Endodermal cell (in vitro differentiated cells): ENCODE measurements at regions not wholly inside any gene's neighbourhood (a gene's known extent, or its start where the extent isn't known, plus 50 kb on each side); places are given as distances from the start of the nearest gene placed in this dataset.

Source experiments
- DNase-seq: peaks from one replicate; pipeline ENCODE4 v3.0.0-alpha.2; 2017
- H3K27ac ChIP-seq: 2 replicates; pipeline ENCODE4 v1.5.1; 2013; ENCODE audit warnings: mild to moderate bottlenecking, low read depth, low read length, moderate library complexity
- H3K27me3 ChIP-seq: 2 replicates; pipeline ENCODE4 v1.6.1; 2013; ENCODE audit warnings: mild to moderate bottlenecking, low read length, moderate library complexity; ENCODE audit not compliant: insufficient read depth, control insufficient read depth, poor library complexity, severe bottlenecking
- H3K36me3 ChIP-seq: 2 replicates; pipeline ENCODE4 v1.7.0; 2013; ENCODE audit warnings: mild to moderate bottlenecking, low read length, moderate library complexity; ENCODE audit not compliant: control insufficient read depth, insufficient read depth
- H3K4me1 ChIP-seq: one replicate; pipeline ENCODE4 v1.7.0; 2013; ENCODE audit warnings: low read length; ENCODE audit not compliant: control insufficient read depth, insufficient read depth
- H3K4me3 ChIP-seq: 2 replicates; pipeline ENCODE4 v1.5.1; 2013; ENCODE audit warnings: mild to moderate bottlenecking, low read length, moderate library complexity
- H3K9ac ChIP-seq: 2 replicates; pipeline ENCODE4 v1.6.1; 2013; ENCODE audit warnings: mild to moderate bottlenecking, low read length, moderate library complexity; ENCODE audit not compliant: poor library complexity, severe bottlenecking; ENCODE audit errors: extremely low read depth
- H3K9me3 ChIP-seq: 2 replicates; pipeline ENCODE4 v1.6.1; 2013; ENCODE audit warnings: mild to moderate bottlenecking, low read length, moderate library complexity; ENCODE audit not compliant: control insufficient read depth
- H3K27ac Mint-ChIP-seq: 2 replicates; pipeline ENCODE4 v1.8.0; 2020; ENCODE audit warnings: mixed read lengths
- H3K27me3 Mint-ChIP-seq: 2 replicates; pipeline ENCODE4 v1.8.0; 2021; ENCODE audit warnings: mild to moderate bottlenecking, mixed read lengths; ENCODE audit not compliant: insufficient read depth
- H3K36me3 Mint-ChIP-seq: 2 replicates; pipeline ENCODE4 v1.8.0; 2020; ENCODE audit warnings: low read depth, mixed read lengths
- H3K4me1 Mint-ChIP-seq: 2 replicates; pipeline ENCODE4 v1.8.0; 2020; ENCODE audit warnings: mixed read lengths
- H3K4me3 Mint-ChIP-seq: 2 replicates; pipeline ENCODE4 v1.8.0; 2020; ENCODE audit warnings: mild to moderate bottlenecking, moderate library complexity, mixed read lengths
- H3K9me3 Mint-ChIP-seq: 2 replicates; pipeline ENCODE4 v1.8.0; 2020; ENCODE audit warnings: mild to moderate bottlenecking, mixed read lengths
- WGBS, 2 experiments: methylation state at CpG; one replicate each; pipeline versions ENCODE4 v1.1.5 to v1.1.7; 2013; ENCODE audit warnings: missing lambda C conversion rate in 2 of 2, mixed read lengths in 1 of 2; ENCODE audit not compliant: insufficient coverage in 1 of 2, insufficient read length in 1 of 2; 5-methylcytosine and 5-hydroxymethylcytosine counted together
- TF ChIP-seq, protein P1 (sequence below): fragments of 200-600 bp; sonication (generic); conservative IDR thresholded peaks from 2 replicates; pipeline ENCODE4 v1.5.0; 2021; ENCODE audit warnings: antibody characterized with exemption, mild to moderate bottlenecking

- Mint-ChIP-seq H3K4me1 (peaks cover 2% of the 10 kb centered on the region), H3K9me3 (no peaks in the 10 kb centered on the region), H3K4me3 (no peak overlapping the region), H3K27me3 (no peaks in the 10 kb centered on the region), H3K36me3 (no peaks in the 10 kb centered on the region), H3K27ac (no peak overlapping the region)
- no peaks in the 10 kb centered on the region for H3K27me3 ChIP-seq
- peaks cover 3% of the 10 kb centered on the region for H3K4me1 ChIP-seq
- no peaks in the 10 kb centered on the region for H3K36me3 ChIP-seq
- H3K9ac ChIP-seq, result no peak overlapping the region
- TF ChIP-seq, protein P1, sequence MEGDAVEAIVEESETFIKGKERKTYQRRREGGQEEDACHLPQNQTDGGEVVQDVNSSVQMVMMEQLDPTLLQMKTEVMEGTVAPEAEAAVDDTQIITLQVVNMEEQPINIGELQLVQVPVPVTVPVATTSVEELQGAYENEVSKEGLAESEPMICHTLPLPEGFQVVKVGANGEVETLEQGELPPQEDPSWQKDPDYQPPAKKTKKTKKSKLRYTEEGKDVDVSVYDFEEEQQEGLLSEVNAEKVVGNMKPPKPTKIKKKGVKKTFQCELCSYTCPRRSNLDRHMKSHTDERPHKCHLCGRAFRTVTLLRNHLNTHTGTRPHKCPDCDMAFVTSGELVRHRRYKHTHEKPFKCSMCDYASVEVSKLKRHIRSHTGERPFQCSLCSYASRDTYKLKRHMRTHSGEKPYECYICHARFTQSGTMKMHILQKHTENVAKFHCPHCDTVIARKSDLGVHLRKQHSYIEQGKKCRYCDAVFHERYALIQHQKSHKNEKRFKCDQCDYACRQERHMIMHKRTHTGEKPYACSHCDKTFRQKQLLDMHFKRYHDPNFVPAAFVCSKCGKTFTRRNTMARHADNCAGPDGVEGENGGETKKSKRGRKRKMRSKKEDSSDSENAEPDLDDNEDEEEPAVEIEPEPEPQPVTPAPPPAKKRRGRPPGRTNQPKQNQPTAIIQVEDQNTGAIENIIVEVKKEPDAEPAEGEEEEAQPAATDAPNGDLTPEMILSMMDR, result no peak
- H3K27ac ChIP-seq, result no peak overlapping the region
- H3K4me3 ChIP-seq, result no peak overlapping the region
- WGBS, 2 experiments, result 86 to 88% methylated on average over 1 to 4 of the region's 4 CpGs
- H3K9me3 ChIP-seq, result no peaks in the 10 kb centered on the region
- DNase-seq, result no peak
These were observed 245.7 kb upstream of the RND3 start for GRCh38 chr2:150733051-150733618.

DNA sequence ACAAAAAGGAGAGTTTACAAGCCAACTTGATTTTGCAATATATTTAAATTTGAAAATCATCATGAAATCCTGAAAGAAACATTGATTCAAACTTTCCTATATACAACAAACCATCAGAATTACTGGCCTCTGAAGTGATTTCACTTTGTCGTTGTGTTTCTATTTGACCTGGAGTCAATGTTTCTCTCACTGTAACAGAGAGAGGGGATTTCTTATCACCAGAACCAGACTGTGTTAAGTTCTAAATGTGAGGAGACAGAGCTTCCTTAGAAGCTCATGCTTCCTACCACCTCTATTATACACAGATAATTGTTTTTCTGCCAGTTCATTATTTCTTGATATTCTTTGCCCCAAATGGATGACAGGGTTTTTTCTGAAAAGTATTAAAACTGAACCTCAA is 245.0 kb upstream of the RND3 start:
- Mint-ChIP-seq H3K27ac (no peak overlapping the region), H3K9me3 (no peaks in the 10 kb centered on the region), H3K4me3 (no peak overlapping the region), H3K4me1 (peaks cover 2% of the 10 kb centered on the region), H3K27me3 (no peaks in the 10 kb centered on the region), H3K36me3 (no peaks in the 10 kb centered on the region)
- H3K4me1 ChIP-seq, result peaks cover 3% of the 10 kb centered on the region
- no peak overlapping the region for H3K9ac ChIP-seq
- no peaks in the 10 kb centered on the region for H3K27me3 ChIP-seq
- no peaks in the 10 kb centered on the region for H3K9me3 ChIP-seq
- no peak for DNase-seq
- no peak overlapping the region for H3K4me3 ChIP-seq
- no peak overlapping the region for H3K27ac ChIP-seq
- TF ChIP-seq, protein P1, result no peak
- 63 to 67% methylated on average over 1 of the region's 1 CpG for WGBS, 2 experiments
- H3K36me3 ChIP-seq, result no peaks in the 10 kb centered on the region

- no peaks in the 10 kb centered on the region for H3K9me3 Mint-ChIP-seq
- no peak overlapping the region for H3K27ac Mint-ChIP-seq
- Histone ChIP-seq H3K4me1 (peaks cover 3% of the 10 kb centered on the region), H3K4me3 (no peak overlapping the region), H3K9ac (no peak overlapping the region), H3K36me3 (no peaks in the 10 kb centered on the region), H3K27ac (no peak overlapping the region), H3K27me3 (no peaks in the 10 kb centered on the region), H3K9me3 (no peaks in the 10 kb centered on the region)
- DNase-seq, result no peak
- no peaks in the 10 kb centered on the region for H3K36me3 Mint-ChIP-seq
- no peaks in the 10 kb centered on the region for H3K27me3 Mint-ChIP-seq
- no peak overlapping the region for H3K4me3 Mint-ChIP-seq
- TF ChIP-seq, protein P1, result no peak
- peaks cover 2% of the 10 kb centered on the region for H3K4me1 Mint-ChIP-seq
These were observed 244.6 kb upstream of the RND3 start for GRCh38 chr2:150732064-150732463.
